GM23338 (cell line): ENCODE measurements at regions not wholly inside any gene's neighbourhood (a gene's known extent, or its start where the extent isn't known, plus 50 kb on each side); places are given as distances from the start of the nearest gene placed in this dataset.

Source experiments
- ATAC-seq: fragments of 200-7000 bp; cut with Tn5 transposase; 3 replicates; pipeline ENCODE4 v1.9.1; 2020
- DNase-seq: peaks from one replicate; pipeline ENCODE4 v3.0.0-alpha.2; 2015; ENCODE audit warnings: low spot score
- H2AFZ ChIP-seq: fragments of 200-600 bp; sonication (generic); 2 replicates; pipeline ENCODE4 v1.8.0; 2016; ENCODE audit warnings: antibody characterized with exemption, mild to moderate bottlenecking, moderate library complexity
- H3F3A ChIP-seq: fragments of 200-600 bp; sonication (generic); replicated peaks from 2 replicates; pipeline ENCODE4 v1.8.0; 2017; ENCODE audit warnings: antibody characterized with exemption, mixed run types, low read depth
- H3K27ac ChIP-seq: fragments of 200-600 bp; sonication (generic); 2 replicates; pipeline ENCODE4 v1.6.1; 2016; ENCODE audit warnings: low read depth
- H3K27me3 ChIP-seq: fragments of 200-600 bp; sonication (generic); 2 replicates; pipeline ENCODE4 v1.8.0; 2016; ENCODE audit warnings: mild to moderate bottlenecking, mixed run types, moderate library complexity; ENCODE audit not compliant: insufficient read depth
- H3K36me3 ChIP-seq: fragments of 200-600 bp; sonication (generic); 2 replicates; pipeline ENCODE4 v1.8.0; 2016; ENCODE audit warnings: mild to moderate bottlenecking; ENCODE audit not compliant: insufficient read depth
- H3K4me1 ChIP-seq: fragments of 200-600 bp; sonication (generic); 2 replicates; pipeline ENCODE4 v1.8.0; 2016; ENCODE audit warnings: mild to moderate bottlenecking, moderate library complexity; ENCODE audit not compliant: insufficient read depth
- H3K4me2 ChIP-seq: fragments of 200-600 bp; sonication (generic); 2 replicates; pipeline ENCODE4 v1.7.1; 2017; ENCODE audit warnings: mixed run types
- H3K4me3 ChIP-seq: fragments of 200-600 bp; sonication (generic); 2 replicates; pipeline ENCODE4 v1.6.1; 2016; ENCODE audit warnings: mixed run types
- H3K79me2 ChIP-seq: fragments of 200-600 bp; sonication (generic); replicated peaks from 2 replicates; pipeline ENCODE4 v1.8.0; 2017; ENCODE audit warnings: mild to moderate bottlenecking; ENCODE audit not compliant: insufficient read depth
- H3K9me2 ChIP-seq: fragments of 200-600 bp; sonication (generic); 2 replicates; pipeline ENCODE4 v1.8.0; 2017; ENCODE audit not compliant: insufficient read depth
- H4K20me1 ChIP-seq: fragments of 200-600 bp; sonication (generic); replicated peaks from 2 replicates; pipeline ENCODE4 v1.8.0; 2017; ENCODE audit warnings: mild to moderate bottlenecking; ENCODE audit not compliant: insufficient read depth
- H3K27ac Mint-ChIP-seq: 2 replicates; pipeline ENCODE4 v1.8.0; 2020; ENCODE audit warnings: inconsistent platforms, mild to moderate bottlenecking, moderate library complexity, mixed read lengths
- H3K27me3 Mint-ChIP-seq: 3 replicates; pipeline ENCODE4 v1.8.0; 2022; ENCODE audit warnings: low read depth, mild to moderate bottlenecking, moderate library complexity, mixed read lengths, inconsistent platforms; ENCODE audit not compliant: insufficient read depth, poor library complexity
- H3K36me3 Mint-ChIP-seq: 3 replicates; pipeline ENCODE4 v1.8.0; 2021; ENCODE audit warnings: low read depth, mild to moderate bottlenecking, inconsistent platforms, moderate library complexity, mixed read lengths
- H3K4me1 Mint-ChIP-seq: 3 replicates; pipeline ENCODE4 v1.8.0; 2020; ENCODE audit warnings: mild to moderate bottlenecking, inconsistent platforms, mixed read lengths
- H3K4me3 Mint-ChIP-seq: 3 replicates; pipeline ENCODE4 v1.8.0; 2021; ENCODE audit warnings: moderate library complexity, mild to moderate bottlenecking, inconsistent platforms, mixed read lengths
- H3K9me3 Mint-ChIP-seq: 3 replicates; pipeline ENCODE4 v1.8.0; 2020; ENCODE audit warnings: moderate library complexity, mild to moderate bottlenecking, inconsistent platforms, mixed read lengths
- CREB1 ChIP-seq: fragments of 250-450 bp; sonication (Bioruptor Pico); IDR thresholded peaks from 2 replicates; pipeline ENCODE4 v1.5.0; 2020; ENCODE audit warnings: low read depth, mild to moderate bottlenecking, moderate library complexity
- ETS1 ChIP-seq: IDR thresholded peaks from 2 replicates; pipeline ENCODE4 v1.6.1; 2016; ENCODE audit warnings: antibody characterized with exemption
- EZH2phosphoT487 ChIP-seq: fragments of 200-600 bp; sonication (generic); IDR thresholded peaks from one replicate; pipeline ENCODE4 v1.8.1; 2018; ENCODE audit warnings: antibody characterized with exemption; ENCODE audit not compliant: unreplicated experiment
- NANOG ChIP-seq: IDR thresholded peaks from 2 replicates; pipeline ENCODE4 v1.6.1; 2016; ENCODE audit warnings: antibody characterized with exemption, borderline replicate concordance
- REST ChIP-seq: IDR thresholded peaks from one replicate; pipeline ENCODE4 v1.6.1; 2018; ENCODE audit warnings: antibody characterized with exemption; ENCODE audit not compliant: unreplicated experiment
- STAT1 ChIP-seq: IDR thresholded peaks from one replicate; pipeline ENCODE4 v1.6.1; 2016; ENCODE audit warnings: antibody characterized with exemption; ENCODE audit not compliant: unreplicated experiment
- ZNF114 ChIP-seq: fragments of 250-450 bp; sonication (Bioruptor Pico); IDR thresholded peaks from 2 replicates; pipeline ENCODE4 v1.5.0; 2020; ENCODE audit warnings: mild to moderate bottlenecking, moderate library complexity
- ZNF331 ChIP-seq: fragments of 250-450 bp; sonication (Bioruptor Pico); IDR thresholded peaks from 2 replicates; pipeline ENCODE4 v1.5.0; 2020; ENCODE audit warnings: low read depth, mild to moderate bottlenecking, moderate library complexity
- TF ChIP-seq, protein P1 (sequence below), 2 experiments: fragments of 200-600 bp in 1 of 2; sonication (generic) in 1 of 2; conservative IDR thresholded peaks; 2 replicates each; pipeline versions ENCODE4 v1.5.1 to v1.6.1; 2016 to 2017; ENCODE audit warnings: antibody characterized with exemption in 2 of 2, low read depth in 2 of 2, mild to moderate bottlenecking in 2 of 2, moderate library complexity in 1 of 2
- TF ChIP-seq, protein P2 (sequence below): fragments of 250-450 bp; sonication (Bioruptor Pico); IDR thresholded peaks from 2 replicates; pipeline ENCODE4 v1.5.0; 2020; ENCODE audit warnings: mild to moderate bottlenecking, moderate library complexity

- TF ChIP-seq, protein P1, sequence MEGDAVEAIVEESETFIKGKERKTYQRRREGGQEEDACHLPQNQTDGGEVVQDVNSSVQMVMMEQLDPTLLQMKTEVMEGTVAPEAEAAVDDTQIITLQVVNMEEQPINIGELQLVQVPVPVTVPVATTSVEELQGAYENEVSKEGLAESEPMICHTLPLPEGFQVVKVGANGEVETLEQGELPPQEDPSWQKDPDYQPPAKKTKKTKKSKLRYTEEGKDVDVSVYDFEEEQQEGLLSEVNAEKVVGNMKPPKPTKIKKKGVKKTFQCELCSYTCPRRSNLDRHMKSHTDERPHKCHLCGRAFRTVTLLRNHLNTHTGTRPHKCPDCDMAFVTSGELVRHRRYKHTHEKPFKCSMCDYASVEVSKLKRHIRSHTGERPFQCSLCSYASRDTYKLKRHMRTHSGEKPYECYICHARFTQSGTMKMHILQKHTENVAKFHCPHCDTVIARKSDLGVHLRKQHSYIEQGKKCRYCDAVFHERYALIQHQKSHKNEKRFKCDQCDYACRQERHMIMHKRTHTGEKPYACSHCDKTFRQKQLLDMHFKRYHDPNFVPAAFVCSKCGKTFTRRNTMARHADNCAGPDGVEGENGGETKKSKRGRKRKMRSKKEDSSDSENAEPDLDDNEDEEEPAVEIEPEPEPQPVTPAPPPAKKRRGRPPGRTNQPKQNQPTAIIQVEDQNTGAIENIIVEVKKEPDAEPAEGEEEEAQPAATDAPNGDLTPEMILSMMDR (conservative IDR thresholded peaks at IDR 0.05; ENCODE audit: low read depth in 2 of 2), result no peak
- no peak for TF ChIP-seq NANOG
- TF ChIP-seq STAT1, result no peak
Measured at GRCh38 chr4:18666322-18666721, 644.8 kb upstream of the LCORL start (continued).

GRCh38 chr4:18664171-18664570 is 642.6 kb upstream of the LCORL start:
- no peaks in the 10 kb centered on the region for H3K36me3 Mint-ChIP-seq
- no peak overlapping the region for H2AFZ ChIP-seq
- no peak overlapping the region for H3K27ac ChIP-seq
- no peaks in the 10 kb centered on the region for H3K27me3 Mint-ChIP-seq
- no peaks in the 10 kb centered on the region for H3K4me1 ChIP-seq
- H3F3A ChIP-seq, result no peaks in the 10 kb centered on the region
- H3K79me2 ChIP-seq, result no peaks in the 10 kb centered on the region
- ATAC-seq, result no peak
- H3K9me3 Mint-ChIP-seq, result no peaks in the 10 kb centered on the region
- no peaks in the 10 kb centered on the region for H3K27me3 ChIP-seq
- peaks cover 23% of the 10 kb centered on the region; the same call in 1 of the 2 replicates for H3K9me2 ChIP-seq
- no peak overlapping the region for H3K4me3 ChIP-seq
- no peaks in the 10 kb centered on the region for H4K20me1 ChIP-seq
- H3K27ac Mint-ChIP-seq, result no peak overlapping the region
- H3K4me1 Mint-ChIP-seq, result no peaks in the 10 kb centered on the region
- no peak for DNase-seq
- no peaks in the 10 kb centered on the region for H3K36me3 ChIP-seq
- no peak overlapping the region for H3K4me3 Mint-ChIP-seq
- H3K4me2 ChIP-seq, result no peak overlapping the region
- TF ChIP-seq ZNF331 (CRISPR knock-in tag), result no peak
- no peak for TF ChIP-seq NANOG
- TF ChIP-seq REST, result no peak
- TF ChIP-seq ZNF114 (CRISPR knock-in tag), result no peak
- TF ChIP-seq ETS1, result no peak
- TF ChIP-seq, protein P2, sequence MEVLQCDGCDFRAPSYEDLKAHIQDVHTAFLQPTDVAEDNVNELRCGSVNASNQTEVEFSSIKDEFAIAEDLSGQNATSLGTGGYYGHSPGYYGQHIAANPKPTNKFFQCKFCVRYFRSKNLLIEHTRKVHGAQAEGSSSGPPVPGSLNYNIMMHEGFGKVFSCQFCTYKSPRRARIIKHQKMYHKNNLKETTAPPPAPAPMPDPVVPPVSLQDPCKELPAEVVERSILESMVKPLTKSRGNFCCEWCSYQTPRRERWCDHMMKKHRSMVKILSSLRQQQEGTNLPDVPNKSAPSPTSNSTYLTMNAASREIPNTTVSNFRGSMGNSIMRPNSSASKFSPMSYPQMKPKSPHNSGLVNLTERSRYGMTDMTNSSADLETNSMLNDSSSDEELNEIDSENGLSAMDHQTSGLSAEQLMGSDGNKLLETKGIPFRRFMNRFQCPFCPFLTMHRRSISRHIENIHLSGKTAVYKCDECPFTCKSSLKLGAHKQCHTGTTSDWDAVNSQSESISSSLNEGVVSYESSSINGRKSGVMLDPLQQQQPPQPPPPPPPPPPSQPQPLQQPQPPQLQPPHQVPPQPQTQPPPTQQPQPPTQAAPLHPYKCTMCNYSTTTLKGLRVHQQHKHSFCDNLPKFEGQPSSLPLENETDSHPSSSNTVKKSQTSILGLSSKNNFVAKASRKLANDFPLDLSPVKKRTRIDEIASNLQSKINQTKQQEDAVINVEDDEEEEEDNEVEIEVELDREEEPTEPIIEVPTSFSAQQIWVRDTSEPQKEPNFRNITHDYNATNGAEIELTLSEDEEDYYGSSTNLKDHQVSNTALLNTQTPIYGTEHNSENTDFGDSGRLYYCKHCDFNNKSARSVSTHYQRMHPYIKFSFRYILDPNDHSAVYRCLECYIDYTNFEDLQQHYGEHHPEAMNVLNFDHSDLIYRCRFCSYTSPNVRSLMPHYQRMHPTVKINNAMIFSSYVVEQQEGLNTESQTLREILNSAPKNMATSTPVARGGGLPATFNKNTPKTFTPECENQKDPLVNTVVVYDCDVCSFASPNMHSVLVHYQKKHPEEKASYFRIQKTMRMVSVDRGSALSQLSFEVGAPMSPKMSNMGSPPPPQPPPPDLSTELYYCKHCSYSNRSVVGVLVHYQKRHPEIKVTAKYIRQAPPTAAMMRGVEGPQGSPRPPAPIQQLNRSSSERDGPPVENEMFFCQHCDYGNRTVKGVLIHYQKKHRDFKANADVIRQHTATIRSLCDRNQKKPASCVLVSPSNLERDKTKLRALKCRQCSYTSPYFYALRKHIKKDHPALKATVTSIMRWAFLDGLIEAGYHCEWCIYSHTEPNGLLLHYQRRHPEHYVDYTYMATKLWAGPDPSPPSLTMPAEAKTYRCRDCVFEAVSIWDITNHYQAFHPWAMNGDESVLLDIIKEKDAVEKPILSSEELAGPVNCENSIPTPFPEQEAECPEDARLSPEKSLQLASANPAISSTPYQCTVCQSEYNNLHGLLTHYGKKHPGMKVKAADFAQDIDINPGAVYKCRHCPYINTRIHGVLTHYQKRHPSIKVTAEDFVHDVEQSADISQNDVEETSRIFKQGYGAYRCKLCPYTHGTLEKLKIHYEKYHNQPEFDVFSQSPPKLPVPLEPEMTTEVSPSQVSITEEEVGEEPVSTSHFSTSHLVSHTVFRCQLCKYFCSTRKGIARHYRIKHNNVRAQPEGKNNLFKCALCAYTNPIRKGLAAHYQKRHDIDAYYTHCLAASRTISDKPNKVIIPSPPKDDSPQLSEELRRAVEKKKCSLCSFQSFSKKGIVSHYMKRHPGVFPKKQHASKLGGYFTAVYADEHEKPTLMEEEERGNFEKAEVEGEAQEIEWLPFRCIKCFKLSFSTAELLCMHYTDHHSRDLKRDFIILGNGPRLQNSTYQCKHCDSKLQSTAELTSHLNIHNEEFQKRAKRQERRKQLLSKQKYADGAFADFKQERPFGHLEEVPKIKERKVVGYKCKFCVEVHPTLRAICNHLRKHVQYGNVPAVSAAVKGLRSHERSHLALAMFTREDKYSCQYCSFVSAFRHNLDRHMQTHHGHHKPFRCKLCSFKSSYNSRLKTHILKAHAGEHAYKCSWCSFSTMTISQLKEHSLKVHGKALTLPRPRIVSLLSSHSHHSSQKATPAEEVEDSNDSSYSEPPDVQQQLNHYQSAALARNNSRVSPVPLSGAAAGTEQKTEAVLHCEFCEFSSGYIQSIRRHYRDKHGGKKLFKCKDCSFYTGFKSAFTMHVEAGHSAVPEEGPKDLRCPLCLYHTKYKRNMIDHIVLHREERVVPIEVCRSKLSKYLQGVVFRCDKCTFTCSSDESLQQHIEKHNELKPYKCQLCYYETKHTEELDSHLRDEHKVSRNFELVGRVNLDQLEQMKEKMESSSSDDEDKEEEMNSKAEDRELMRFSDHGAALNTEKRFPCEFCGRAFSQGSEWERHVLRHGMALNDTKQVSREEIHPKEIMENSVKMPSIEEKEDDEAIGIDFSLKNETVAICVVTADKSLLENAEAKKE (CRISPR knock-in tag), result no peak
- no peak for TF ChIP-seq EZH2phosphoT487
- TF ChIP-seq, protein P1 (conservative IDR thresholded peaks at IDR 0.05; ENCODE audit: low read depth in 2 of 2), result no peak
- no peak for TF ChIP-seq CREB1 (CRISPR knock-in tag)
